ENCODE measurements at regions not wholly inside any gene's neighbourhood (a gene's known extent, or its start where the extent isn't known, plus 50 kb on each side); places are given as distances from the start of the nearest gene placed in this dataset.

DNA sequence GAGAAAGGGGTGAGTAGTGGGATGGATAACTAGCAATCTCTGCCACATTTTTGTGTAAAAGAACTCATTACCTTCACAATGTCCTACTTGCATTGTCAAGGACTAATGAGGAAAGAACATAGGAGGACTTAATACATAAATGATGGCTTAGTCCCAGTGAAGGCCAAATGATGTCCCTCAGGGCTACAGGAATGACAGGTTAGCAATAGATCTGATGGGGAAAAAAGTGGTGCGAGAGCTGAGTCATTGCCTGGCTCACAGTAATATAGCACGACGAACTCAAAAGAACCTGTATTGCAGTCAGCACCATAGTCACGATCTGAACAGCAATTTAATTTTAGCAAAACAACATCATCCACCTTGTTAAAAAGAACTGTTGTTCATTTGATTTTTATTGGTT, 70.9 kb upstream of the ARHGAP36 start:
- H3K27me3 ChIP-seq (ENCODE audit: control insufficient read depth, insufficient read depth, low read length) = no peaks in the 10 kb centered on the region
- DNase-seq (no peak), FAIRE-seq (no peak)
- H3K36me3 ChIP-seq (ENCODE audit: control insufficient read depth in 2 of 3, insufficient read depth in 3 of 3, low read length in 3 of 3) = no peaks in the 10 kb centered on the region
- no peaks in the 10 kb centered on the region for H3K9me3 ChIP-seq (ENCODE audit: control insufficient read depth in 2 of 3, insufficient read depth in 1 of 3, low read length in 3 of 3)
- H3K4me3 ChIP-seq (ENCODE audit: low read length in 3 of 3) = no peak overlapping the region
- no peak for TF ChIP-seq CTCF (IDR thresholded peaks at IDR 0.05; ENCODE audit: borderline replicate concordance, extremely low read depth, insufficient read depth)
- no peak overlapping the region for H3K9ac ChIP-seq (ENCODE audit: low read length in 3 of 3)
- intact Hi-C loops (cut with DNase I) = no loop called here
- no peaks in the 10 kb centered on the region for H3K4me1 ChIP-seq (ENCODE audit: control insufficient read depth in 2 of 3, insufficient read depth in 2 of 3, low read depth in 1 of 3, low read length in 3 of 3)
- no peak overlapping the region for H3K27ac ChIP-seq (ENCODE audit: low read depth in 2 of 2, low read length in 2 of 2)

- Histone ChIP-seq H3K4me1 (ENCODE audit: control insufficient read depth in 2 of 3, insufficient read depth in 2 of 3, low read depth in 1 of 3, low read length in 3 of 3) (no peaks in the 10 kb centered on the region), H3K9me3 (ENCODE audit: control insufficient read depth in 2 of 3, insufficient read depth in 1 of 3, low read length in 3 of 3) (no peaks in the 10 kb centered on the region), H3K9ac (ENCODE audit: low read length in 3 of 3) (no peak overlapping the region), H3K36me3 (ENCODE audit: control insufficient read depth in 2 of 3, insufficient read depth in 3 of 3, low read length in 3 of 3) (no peaks in the 10 kb centered on the region), H3K4me3 (ENCODE audit: low read length in 3 of 3) (no peak overlapping the region), H3K27me3 (ENCODE audit: control insufficient read depth, insufficient read depth, low read length) (peaks cover 5% of the 10 kb centered on the region), H3K27ac (ENCODE audit: low read depth in 2 of 2, low read length in 2 of 2) (no peak overlapping the region)
- DNase-seq = no peak
- intact Hi-C loops (cut with DNase I) = no loop called here
- no peak for FAIRE-seq
- TF ChIP-seq CTCF (IDR thresholded peaks at IDR 0.05; ENCODE audit: borderline replicate concordance, extremely low read depth, insufficient read depth) = no peak
Observed at GRCh38 chrX:130990723-130991122, 67.4 kb upstream of the ARHGAP36 start.

- Histone ChIP-seq H3K4me3 (ENCODE audit: low read length in 3 of 3) (no peak overlapping the region), H3K27ac (ENCODE audit: low read depth in 2 of 2, low read length in 2 of 2) (no peak overlapping the region), H3K36me3 (ENCODE audit: control insufficient read depth in 2 of 3, insufficient read depth in 3 of 3, low read length in 3 of 3) (no peaks in the 10 kb centered on the region), H3K9me3 (ENCODE audit: control insufficient read depth in 2 of 3, insufficient read depth in 1 of 3, low read length in 3 of 3) (no peaks in the 10 kb centered on the region), H3K27me3 (ENCODE audit: control insufficient read depth, insufficient read depth, low read length) (peaks cover 5% of the 10 kb centered on the region), H3K4me1 (ENCODE audit: control insufficient read depth in 2 of 3, insufficient read depth in 2 of 3, low read depth in 1 of 3, low read length in 3 of 3) (no peaks in the 10 kb centered on the region), H3K9ac (ENCODE audit: low read length in 3 of 3) (no peak overlapping the region)
- peak; percentile 7 for TF ChIP-seq CTCF (IDR thresholded peaks at IDR 0.05; ENCODE audit: borderline replicate concordance, extremely low read depth, insufficient read depth)
- FAIRE-seq (no peak), DNase-seq (peak in 1 of 5 donors; percentile 15)
- intact Hi-C loops (cut with DNase I) = no loop called here
Observed at GRCh38 chrX:130994671-130995070, 63.5 kb upstream of the ARHGAP36 start.

- intact Hi-C loops (cut with DNase I) = no loop called here
- no peaks in the 10 kb centered on the region for H3K36me3 ChIP-seq (ENCODE audit: control insufficient read depth in 2 of 3, insufficient read depth in 3 of 3, low read length in 3 of 3)
Observed at GRCh38 chrX:130995439-130995838, 62.7 kb upstream of the ARHGAP36 start.

More at GRCh38 chrX:130995439-130995838, 62.7 kb upstream of the ARHGAP36 start:
- DNase-seq (no peak), FAIRE-seq (no peak)
- Histone ChIP-seq H3K9me3 (ENCODE audit: control insufficient read depth in 2 of 3, insufficient read depth in 1 of 3, low read length in 3 of 3) (no peaks in the 10 kb centered on the region), H3K9ac (ENCODE audit: low read length in 3 of 3) (no peak overlapping the region), H3K27me3 (ENCODE audit: control insufficient read depth, insufficient read depth, low read length) (peaks cover 5% of the 10 kb centered on the region), H3K4me1 (ENCODE audit: control insufficient read depth in 2 of 3, insufficient read depth in 2 of 3, low read depth in 1 of 3, low read length in 3 of 3) (no peaks in the 10 kb centered on the region), H3K27ac (ENCODE audit: low read depth in 2 of 2, low read length in 2 of 2) (no peak overlapping the region), H3K4me3 (ENCODE audit: low read length in 3 of 3) (no peak overlapping the region)
- no peak for TF ChIP-seq CTCF (IDR thresholded peaks at IDR 0.05; ENCODE audit: borderline replicate concordance, extremely low read depth, insufficient read depth)
